ENCODE measurements at regions not wholly inside any gene's neighbourhood (a gene's known extent, or its start where the extent isn't known, plus 50 kb on each side); places are given as distances from the start of the nearest gene placed in this dataset.

- DNase-seq: no peak
- intact Hi-C loops (cut with micrococcal nuclease): no loop called here
- CTCF ChIA-PET: no interaction called here
- no peaks in the 10 kb centered on the region for H3K36me3 Mint-ChIP-seq (ENCODE audit: low read depth)
- H3K4me3 Mint-ChIP-seq: no peak overlapping the region
- H3K27me3 Mint-ChIP-seq (ENCODE audit: low read depth): no peaks in the 10 kb centered on the region
- H3K4me1 Mint-ChIP-seq (ENCODE audit: low read depth): no peaks in the 10 kb centered on the region
- H3K9me3 Mint-ChIP-seq: peaks cover 1% of the 10 kb centered on the region
- H3K27ac Mint-ChIP-seq: no peak overlapping the region
These were observed 335.8 kb upstream of the E2F7 start for GRCh38 chr12:77401064-77401769.

- Mint-ChIP-seq H3K36me3 (ENCODE audit: low read depth) (no peaks in the 10 kb centered on the region), H3K27ac (no peak overlapping the region), H3K4me3 (no peak overlapping the region), H3K27me3 (ENCODE audit: low read depth) (no peaks in the 10 kb centered on the region), H3K9me3 (no peaks in the 10 kb centered on the region), H3K4me1 (ENCODE audit: low read depth) (no peaks in the 10 kb centered on the region)
- no peak for DNase-seq
- CTCF ChIA-PET: no interaction called here
- intact Hi-C loops (cut with micrococcal nuclease): no loop called here
These were observed 327.2 kb upstream of the E2F7 start for GRCh38 chr12:77392467-77393088.

- no peaks in the 10 kb centered on the region for H3K9me3 Mint-ChIP-seq
- H3K36me3 Mint-ChIP-seq (ENCODE audit: low read depth): no peaks in the 10 kb centered on the region
- no peaks in the 10 kb centered on the region for H3K27me3 Mint-ChIP-seq (ENCODE audit: low read depth)
- H3K27ac Mint-ChIP-seq: no peak overlapping the region
- intact Hi-C loops (cut with micrococcal nuclease): no loop called here
- no peaks in the 10 kb centered on the region for H3K4me1 Mint-ChIP-seq (ENCODE audit: low read depth)
- no peak for DNase-seq
- CTCF ChIA-PET: no interaction called here
- no peak overlapping the region for H3K4me3 Mint-ChIP-seq
These were observed 323.3 kb upstream of the E2F7 start for GRCh38 chr12:77388445-77389265.

- Mint-ChIP-seq H3K36me3 (ENCODE audit: low read depth) (no peaks in the 10 kb centered on the region), H3K27me3 (ENCODE audit: low read depth) (no peaks in the 10 kb centered on the region), H3K27ac (no peak overlapping the region), H3K9me3 (no peaks in the 10 kb centered on the region), H3K4me3 (no peak overlapping the region), H3K4me1 (ENCODE audit: low read depth) (no peaks in the 10 kb centered on the region)
- intact Hi-C loops (cut with micrococcal nuclease): no loop called here
- CTCF ChIA-PET: no interaction called here
- no peak for DNase-seq
These were observed 322.3 kb upstream of the E2F7 start for GRCh38 chr12:77387671-77388070.

GRCh38 chr12:77387214-77387613 lies 321.8 kb upstream of the E2F7 start:
- CTCF ChIA-PET: no interaction called here
- Mint-ChIP-seq H3K27me3 (ENCODE audit: low read depth) (no peaks in the 10 kb centered on the region), H3K27ac (no peak overlapping the region), H3K4me3 (no peak overlapping the region), H3K4me1 (ENCODE audit: low read depth) (no peaks in the 10 kb centered on the region), H3K36me3 (ENCODE audit: low read depth) (no peaks in the 10 kb centered on the region), H3K9me3 (no peaks in the 10 kb centered on the region)
- no peak for DNase-seq
- intact Hi-C loops (cut with micrococcal nuclease): no loop called here

GRCh38 chr12:77384941-77385340 lies 319.6 kb upstream of the E2F7 start:
- DNase-seq: no peak
- intact Hi-C loops (cut with micrococcal nuclease): no loop called here
- H3K4me1 Mint-ChIP-seq (ENCODE audit: low read depth): no peaks in the 10 kb centered on the region
- no peak overlapping the region for H3K4me3 Mint-ChIP-seq
- no peaks in the 10 kb centered on the region for H3K9me3 Mint-ChIP-seq
- no peaks in the 10 kb centered on the region for H3K36me3 Mint-ChIP-seq (ENCODE audit: low read depth)
- no peak overlapping the region for H3K27ac Mint-ChIP-seq
- CTCF ChIA-PET: interaction anchor here (0.6 kb wide), 1 partner anchor 357 kb away, joined by 3 read pairs; no protein-coding TSS in a partner anchor
- no peaks in the 10 kb centered on the region for H3K27me3 Mint-ChIP-seq (ENCODE audit: low read depth)

DNA sequence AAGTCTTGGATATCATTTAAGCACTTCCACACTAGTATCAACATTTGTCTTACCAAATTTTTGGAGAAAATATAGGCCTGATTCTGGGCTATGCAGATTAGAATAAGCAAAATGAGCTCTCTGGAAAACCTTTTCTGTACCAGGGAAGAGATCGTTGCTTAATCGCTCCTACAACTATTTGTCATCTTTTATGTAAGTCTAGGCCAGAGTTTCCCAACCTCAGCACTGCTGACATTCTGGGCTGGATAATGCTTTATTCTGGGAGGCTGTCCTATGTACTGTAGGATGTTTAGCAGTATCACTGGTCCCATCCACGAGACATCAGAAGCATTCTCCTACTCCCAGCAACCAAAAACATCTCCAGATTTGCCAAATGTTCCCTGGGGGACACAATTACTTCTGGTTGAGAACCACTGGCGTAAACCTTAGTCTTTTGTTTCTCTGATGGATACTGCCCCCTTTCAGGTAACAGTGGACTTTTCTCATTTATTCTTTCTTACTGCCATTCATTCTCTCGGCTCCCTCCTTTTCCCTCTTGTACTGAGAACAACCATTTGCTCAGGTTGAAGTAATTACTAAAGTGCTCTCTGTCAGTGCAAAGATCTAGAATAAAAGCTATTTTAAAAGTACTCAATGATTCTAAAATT lies 316.9 kb upstream of the E2F7 start:
- Mint-ChIP-seq H3K9me3 (no peaks in the 10 kb centered on the region), H3K36me3 (ENCODE audit: low read depth) (no peaks in the 10 kb centered on the region), H3K4me1 (ENCODE audit: low read depth) (no peaks in the 10 kb centered on the region), H3K27me3 (ENCODE audit: low read depth) (no peaks in the 10 kb centered on the region), H3K4me3 (no peak overlapping the region), H3K27ac (no peak overlapping the region)
- intact Hi-C loops (cut with micrococcal nuclease): no loop called here
- DNase-seq: no peak
- CTCF ChIA-PET: interaction anchor here (1.0 kb wide), 1 partner anchor 25 kb away, joined by 3 read pairs; no protein-coding TSS in a partner anchor

DNA sequence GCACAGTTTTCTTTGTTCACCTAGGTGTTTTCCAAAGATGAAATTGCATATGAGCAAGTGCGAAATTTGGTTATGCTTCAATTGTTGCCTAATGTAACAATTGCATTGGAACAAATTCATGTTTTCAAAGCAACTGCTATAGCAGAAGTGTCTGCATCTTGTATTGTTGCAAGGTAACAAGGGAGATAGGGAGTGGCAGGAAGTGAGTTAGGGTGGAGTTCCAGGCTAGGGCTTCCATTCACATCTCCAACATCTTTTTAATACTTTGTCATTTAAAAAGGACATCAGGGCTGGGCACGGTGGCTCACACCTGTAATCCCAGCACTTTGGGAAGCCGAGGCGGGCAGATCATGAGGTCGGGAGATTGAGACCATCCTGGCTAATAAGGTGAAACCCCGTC lies 312.3 kb upstream of the E2F7 start:
- Mint-ChIP-seq H3K27me3 (ENCODE audit: low read depth) (no peaks in the 10 kb centered on the region), H3K36me3 (ENCODE audit: low read depth) (no peaks in the 10 kb centered on the region), H3K4me1 (ENCODE audit: low read depth) (no peaks in the 10 kb centered on the region), H3K27ac (no peak overlapping the region), H3K9me3 (no peaks in the 10 kb centered on the region), H3K4me3 (no peak overlapping the region)
- DNase-seq: no peak
- intact Hi-C loops (cut with micrococcal nuclease): no loop called here
- CTCF ChIA-PET: no interaction called here

GRCh38 chr12:77377116-77377515 lies 311.7 kb upstream of the E2F7 start:
- Mint-ChIP-seq H3K4me1 (ENCODE audit: low read depth) (no peaks in the 10 kb centered on the region), H3K36me3 (ENCODE audit: low read depth) (no peaks in the 10 kb centered on the region), H3K27ac (no peak overlapping the region), H3K4me3 (no peak overlapping the region), H3K9me3 (no peaks in the 10 kb centered on the region), H3K27me3 (ENCODE audit: low read depth) (no peaks in the 10 kb centered on the region)
- CTCF ChIA-PET: no interaction called here
- no peak for DNase-seq
- intact Hi-C loops (cut with micrococcal nuclease): no loop called here

- H3K27me3 Mint-ChIP-seq (ENCODE audit: low read depth): no peaks in the 10 kb centered on the region
- H3K4me3 Mint-ChIP-seq: no peak overlapping the region
- CTCF ChIA-PET: no interaction called here
- no peak for DNase-seq
- H3K9me3 Mint-ChIP-seq: no peaks in the 10 kb centered on the region
- intact Hi-C loops (cut with micrococcal nuclease): no loop called here
- no peak overlapping the region for H3K27ac Mint-ChIP-seq
- H3K36me3 Mint-ChIP-seq (ENCODE audit: low read depth): no peaks in the 10 kb centered on the region
- no peaks in the 10 kb centered on the region for H3K4me1 Mint-ChIP-seq (ENCODE audit: low read depth)
These were observed 309.3 kb upstream of the E2F7 start for GRCh38 chr12:77374673-77375072.

GRCh38 chr12:77372494-77372893 lies 307.1 kb upstream of the E2F7 start:
- CTCF ChIA-PET: no interaction called here
- Mint-ChIP-seq H3K36me3 (ENCODE audit: low read depth) (no peaks in the 10 kb centered on the region), H3K27me3 (ENCODE audit: low read depth) (no peaks in the 10 kb centered on the region), H3K27ac (no peak overlapping the region), H3K4me3 (no peak overlapping the region), H3K4me1 (ENCODE audit: low read depth) (no peaks in the 10 kb centered on the region), H3K9me3 (no peaks in the 10 kb centered on the region)
- intact Hi-C loops (cut with micrococcal nuclease): no loop called here
- no peak for DNase-seq

DNA sequence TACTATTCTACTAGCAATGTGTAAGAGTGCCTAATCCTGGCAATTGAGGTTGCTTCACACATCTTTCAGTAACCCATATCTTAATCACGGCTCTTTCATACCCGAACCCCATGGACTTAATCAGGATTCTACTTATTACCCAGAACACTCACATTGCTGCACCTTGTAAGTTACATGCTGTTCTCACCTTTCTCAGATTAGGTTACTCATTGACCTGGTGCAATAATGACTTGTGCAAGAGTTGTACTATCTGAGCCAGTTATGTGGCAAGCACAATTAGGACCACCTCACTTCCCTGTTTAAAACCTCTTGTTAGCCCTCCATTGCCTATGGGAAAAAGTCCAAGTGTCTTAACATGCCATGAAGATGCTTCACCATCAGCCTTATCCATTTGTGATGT lies 306.7 kb upstream of the E2F7 start:
- H3K27ac Mint-ChIP-seq: no peak overlapping the region
- CTCF ChIA-PET: no interaction called here
- no peaks in the 10 kb centered on the region for H3K36me3 Mint-ChIP-seq (ENCODE audit: low read depth)
- no peaks in the 10 kb centered on the region for H3K9me3 Mint-ChIP-seq
- H3K4me3 Mint-ChIP-seq: no peak overlapping the region
- intact Hi-C loops (cut with micrococcal nuclease): no loop called here
- H3K27me3 Mint-ChIP-seq (ENCODE audit: low read depth): no peaks in the 10 kb centered on the region
- no peaks in the 10 kb centered on the region for H3K4me1 Mint-ChIP-seq (ENCODE audit: low read depth)
- DNase-seq: no peak
